ENCODE measurements at regions not wholly inside any gene's neighbourhood (a gene's known extent, or its start where the extent isn't known, plus 50 kb on each side); places are given as distances from the start of the nearest gene placed in this dataset.

- no peak for TF ChIP-seq ZBTB40 (IDR thresholded peaks at IDR 0.05)
- TF ChIP-seq ZBTB40 (CRISPR knock-in tag; IDR thresholded peaks at IDR 0.05): no peak
Observed at GRCh38 chr2:239767021-239767905, 257.9 kb downstream of the NDUFA10 start (continued).
